Neuronal stem cell (in vitro differentiated cells): ENCODE measurements at regions not wholly inside any gene's neighbourhood (a gene's known extent, or its start where the extent isn't known, plus 50 kb on each side); places are given as distances from the start of the nearest gene placed in this dataset.
"Not testable (repeated sequence)": the region's sequence is repeated elsewhere in the genome, so short reads cannot be mapped to it uniquely, and the experiment has no call there.

Experiments used
- DNase-seq: peaks from one replicate; pipeline ENCODE4 v3.0.0-alpha.2; 2013; ENCODE audit warnings: low spot score
- H2AFZ ChIP-seq: one replicate; pipeline ENCODE4 v1.6.1; 2013; ENCODE audit warnings: mild to moderate bottlenecking, low read length, inconsistent platforms
- H2AK5ac ChIP-seq: 2 replicates; pipeline ENCODE4 v1.6.1; 2013; ENCODE audit warnings: low read depth, mild to moderate bottlenecking, inconsistent platforms, low read length, moderate library complexity, mixed read lengths
- H2BK120ac ChIP-seq: 2 replicates; pipeline ENCODE4 v1.6.1; 2013; ENCODE audit warnings: low read depth, mild to moderate bottlenecking, inconsistent platforms, low read length, moderate library complexity, mixed read lengths
- H2BK12ac ChIP-seq: one replicate; pipeline ENCODE4 v1.6.1; 2013; ENCODE audit warnings: low read length, inconsistent platforms
- H2BK15ac ChIP-seq: 2 replicates; pipeline ENCODE4 v1.6.1; 2013; ENCODE audit warnings: mild to moderate bottlenecking, low read length, inconsistent platforms, mixed read lengths
- H2BK5ac ChIP-seq: one replicate; pipeline ENCODE4 v1.6.1; 2013; ENCODE audit warnings: inconsistent platforms, mild to moderate bottlenecking, low read length, moderate library complexity
- H3K14ac ChIP-seq: one replicate; pipeline ENCODE4 v1.6.1; 2013; ENCODE audit warnings: low read length, inconsistent platforms
- H3K18ac ChIP-seq: 2 replicates; pipeline ENCODE4 v1.6.1; 2013; ENCODE audit warnings: low read length, inconsistent platforms
- H3K23ac ChIP-seq: 2 replicates; pipeline ENCODE4 v1.6.1; 2013; ENCODE audit warnings: low read depth, mild to moderate bottlenecking, mixed read lengths, low read length, inconsistent platforms; ENCODE audit not compliant: poor library complexity
- H3K27ac ChIP-seq: replicated peaks from 3 replicates; pipeline ENCODE4 v1.5.1; 2013; ENCODE audit warnings: low read length, inconsistent platforms
- H3K27me3 ChIP-seq, 3 experiments: 2 replicates each; pipeline ENCODE4 v1.6.1; 2013; ENCODE audit warnings: low read length in 3 of 3, mild to moderate bottlenecking in 2 of 3, inconsistent platforms in 1 of 3, low read depth in 1 of 3, mixed read lengths in 1 of 3, moderate library complexity in 1 of 3; ENCODE audit not compliant: control insufficient read depth in 3 of 3, insufficient read depth in 3 of 3
- H3K36me3 ChIP-seq, 2 donors: replicated peaks in 1 of 2; 2 replicates each; pipeline ENCODE4 v1.6.1; 2013; ENCODE audit warnings: low read length in 2 of 2; ENCODE audit not compliant: control insufficient read depth in 2 of 2, insufficient read depth in 2 of 2
- H3K4ac ChIP-seq: 2 replicates; pipeline ENCODE4 v1.6.1; 2013; ENCODE audit warnings: inconsistent platforms, mild to moderate bottlenecking, low read length, moderate library complexity
- H3K4me1 ChIP-seq, 2 donors: 1 replicate in 1 of 2; 2 replicates in 1 of 2; pipeline ENCODE4 v1.6.1; 2013; ENCODE audit warnings: low read length in 2 of 2, low read depth in 1 of 2; ENCODE audit not compliant: control insufficient read depth in 2 of 2, insufficient read depth in 1 of 2
- H3K4me2 ChIP-seq: one replicate; pipeline ENCODE4 v1.6.1; 2013; ENCODE audit warnings: mild to moderate bottlenecking, low read length, inconsistent platforms; ENCODE audit not compliant: insufficient read depth, poor library complexity, severe bottlenecking
- H3K4me3 ChIP-seq, 2 donors: 2 replicates each; pipeline ENCODE4 v1.5.1; 2013; ENCODE audit warnings: low read length in 2 of 2, mild to moderate bottlenecking in 2 of 2, inconsistent platforms in 1 of 2, moderate library complexity in 1 of 2
- H3K79me1 ChIP-seq: one replicate; pipeline ENCODE4 v1.6.1; 2013; ENCODE audit warnings: low read depth, mild to moderate bottlenecking, inconsistent platforms, low read length, moderate library complexity
- H3K9ac ChIP-seq: one replicate; pipeline ENCODE4 v1.6.1; 2013; ENCODE audit warnings: mild to moderate bottlenecking, low read depth, low read length, inconsistent platforms; ENCODE audit not compliant: poor library complexity
- H3K9me3 ChIP-seq, 2 donors: replicated peaks in 1 of 2; 2 replicates each; pipeline versions ENCODE3 to v1.6.1; 2013; ENCODE audit warnings: low read length in 2 of 2, mild to moderate bottlenecking in 2 of 2, inconsistent platforms in 1 of 2, low read depth in 1 of 2, mixed read lengths in 1 of 2, moderate library complexity in 1 of 2; ENCODE audit not compliant: control insufficient read depth in 2 of 2, insufficient read depth in 1 of 2
- H4K8ac ChIP-seq: one replicate; pipeline ENCODE4 v1.6.1; 2013; ENCODE audit warnings: low read depth, mild to moderate bottlenecking, inconsistent platforms, low read length, moderate library complexity
- H4K91ac ChIP-seq: one replicate; pipeline ENCODE4 v1.6.1; 2013; ENCODE audit warnings: low read length, low read depth, mild to moderate bottlenecking, inconsistent platforms; ENCODE audit not compliant: poor library complexity
- WGBS, 2 donors: extraction: QIAGEN DNeasy Blood & Tissue Kit; methylation state at CpG; one replicate each; pipeline ENCODE4 v1.1.7; 2013; ENCODE audit warnings: missing lambda C conversion rate in 2 of 2, mixed read lengths in 1 of 2; ENCODE audit not compliant: insufficient read length in 2 of 2, insufficient replicate concordance in 1 of 2; ENCODE audit errors: extremely low coverage in 2 of 2; 5-methylcytosine and 5-hydroxymethylcytosine counted together

GRCh38 chr15:24259106-24259505 is 416.5 kb upstream of the NPAP1 start:
- not testable (repeated sequence) for H3K4me1 ChIP-seq, H4K8ac ChIP-seq, H3K23ac ChIP-seq, H4K91ac ChIP-seq, H3K14ac ChIP-seq, H3K9ac ChIP-seq, DNase-seq, H3K4ac ChIP-seq, H2AFZ ChIP-seq, H3K4me3 ChIP-seq, H3K27me3 ChIP-seq, H2BK120ac ChIP-seq, H2BK15ac ChIP-seq, H3K36me3 ChIP-seq, H2BK12ac ChIP-seq, H3K18ac ChIP-seq, H2BK5ac ChIP-seq, H3K9me3 ChIP-seq, H3K79me1 ChIP-seq, H2AK5ac ChIP-seq, H3K4me2 ChIP-seq, H3K27ac ChIP-seq
- no CpG with 5 or more reads among the region's 3 CpGs for WGBS, 2 donors

- not testable (repeated sequence) for H3K18ac ChIP-seq, H3K23ac ChIP-seq, H3K4me3 ChIP-seq, H2BK12ac ChIP-seq, H3K4ac ChIP-seq, H3K27me3 ChIP-seq, H2BK120ac ChIP-seq, H3K4me1 ChIP-seq, H3K36me3 ChIP-seq, H2BK15ac ChIP-seq, H3K27ac ChIP-seq, H4K91ac ChIP-seq, DNase-seq, H3K79me1 ChIP-seq, H2AK5ac ChIP-seq, H2BK5ac ChIP-seq, H2AFZ ChIP-seq, H3K4me2 ChIP-seq, H3K9ac ChIP-seq, H3K14ac ChIP-seq, H4K8ac ChIP-seq, H3K9me3 ChIP-seq
- no CpG with 5 or more reads among the region's 10 CpGs for WGBS, 2 donors
Observed at GRCh38 chr15:24260407-24260806, 415.2 kb upstream of the NPAP1 start.

- not testable (repeated sequence) for DNase-seq, H2AFZ ChIP-seq, H2BK15ac ChIP-seq, H3K9me3 ChIP-seq, H3K4me1 ChIP-seq, H3K4me2 ChIP-seq, H3K9ac ChIP-seq, H3K36me3 ChIP-seq, H3K23ac ChIP-seq, H2BK12ac ChIP-seq, H3K4me3 ChIP-seq, H3K4ac ChIP-seq, H3K79me1 ChIP-seq, H3K18ac ChIP-seq, H3K27ac ChIP-seq, H4K91ac ChIP-seq, H2BK5ac ChIP-seq, H3K27me3 ChIP-seq, H2AK5ac ChIP-seq, H2BK120ac ChIP-seq, H4K8ac ChIP-seq, H3K14ac ChIP-seq
- WGBS, 2 donors: no CpG with 5 or more reads among the region's 25 CpGs
Observed at GRCh38 chr15:24260854-24261253, 414.7 kb upstream of the NPAP1 start.

- H3K9ac ChIP-seq, H3K4me2 ChIP-seq, H3K4me3 ChIP-seq, H2BK5ac ChIP-seq, H3K27ac ChIP-seq, H3K4ac ChIP-seq, H3K9me3 ChIP-seq, H3K4me1 ChIP-seq, H3K14ac ChIP-seq, H2AK5ac ChIP-seq, H3K23ac ChIP-seq, H3K36me3 ChIP-seq, H2AFZ ChIP-seq, H3K18ac ChIP-seq, H2BK120ac ChIP-seq, H2BK12ac ChIP-seq, H4K91ac ChIP-seq, H3K79me1 ChIP-seq, H2BK15ac ChIP-seq, H3K27me3 ChIP-seq, DNase-seq, H4K8ac ChIP-seq: not testable (repeated sequence)
- WGBS, 2 donors: no CpG with 5 or more reads among the region's 7 CpGs
Observed at GRCh38 chr15:24268536-24269165, 406.9 kb upstream of the NPAP1 start.
